Activated CD4-positive, alpha-beta T cell treated with anti-CD3 and anti-CD28 coated beads, Interleukin-2, amount 10 ng/mL, durations not matched to agents 7 days and 5 days (primary cell): ENCODE measurements at regions not wholly inside any gene's neighbourhood (a gene's known extent, or its start where the extent isn't known, plus 50 kb on each side); places are given as distances from the start of the nearest gene placed in this dataset.
"Not testable (repeated sequence)": the region's sequence is repeated elsewhere in the genome, so short reads cannot be mapped to it uniquely, and the experiment has no call there.

Experiments
- CTCF ChIA-PET: fragments of 350-600 bp; sonication (Branson Sonifier 250); formaldehyde crosslinking; loops from one replicate; lab custom pipeline; 2021; ENCODE audit warnings: antibody characterized with exemption; lab: Charles Lee
- POLR2A ChIA-PET: fragments of 350-600 bp; sonication (Branson Sonifier 250); formaldehyde crosslinking; loops from one replicate; lab custom pipeline; 2021; ENCODE audit warnings: antibody characterized with exemption; lab: Charles Lee
- DNase-seq: peaks from one replicate; pipeline ENCODE4 v3.0.0-alpha.2; 2020
- H3K27ac Mint-ChIP-seq: one replicate; pipeline ENCODE4 v1.8.0; 2021; ENCODE audit warnings: mild to moderate bottlenecking, moderate library complexity, mixed read lengths
- H3K27me3 Mint-ChIP-seq: one replicate; pipeline ENCODE4 v1.8.0; 2021; ENCODE audit warnings: mixed read lengths
- H3K36me3 Mint-ChIP-seq: one replicate; pipeline ENCODE4 v1.8.0; 2021; ENCODE audit warnings: low read depth, mixed read lengths
- H3K4me1 Mint-ChIP-seq: one replicate; pipeline ENCODE4 v1.8.0; 2021; ENCODE audit warnings: mixed read lengths
- H3K4me3 Mint-ChIP-seq: one replicate; pipeline ENCODE4 v1.8.0; 2021; ENCODE audit warnings: mild to moderate bottlenecking, moderate library complexity, mixed read lengths
- H3K9me3 Mint-ChIP-seq: one replicate; pipeline ENCODE4 v1.8.0; 2021; ENCODE audit warnings: mixed read lengths

- no peak for DNase-seq
- Mint-ChIP-seq H3K27me3 (no peaks in the 10 kb centered on the region), H3K36me3 (no peaks in the 10 kb centered on the region), H3K9me3 (peaks cover 4% of the 10 kb centered on the region), H3K4me1 (no peaks in the 10 kb centered on the region), H3K27ac (no peak overlapping the region), H3K4me3 (no peak overlapping the region)
- CTCF ChIA-PET: no interaction called here
- POLR2A ChIA-PET: no interaction called here
These were observed 294.6 kb upstream of the PRICKLE1 start for GRCh38 chr12:42884116-42884515.

- no peak for DNase-seq
- CTCF ChIA-PET: no interaction called here
- H3K36me3 Mint-ChIP-seq: no peaks in the 10 kb centered on the region
- no peak overlapping the region for H3K27ac Mint-ChIP-seq
- H3K4me1 Mint-ChIP-seq: no peaks in the 10 kb centered on the region
- H3K9me3 Mint-ChIP-seq: peaks cover 5% of the 10 kb centered on the region
- POLR2A ChIA-PET: no interaction called here
- H3K4me3 Mint-ChIP-seq: no peak overlapping the region
- H3K27me3 Mint-ChIP-seq: no peaks in the 10 kb centered on the region
These were observed 283.9 kb upstream of the PRICKLE1 start for GRCh38 chr12:42873401-42873800.

DNA sequence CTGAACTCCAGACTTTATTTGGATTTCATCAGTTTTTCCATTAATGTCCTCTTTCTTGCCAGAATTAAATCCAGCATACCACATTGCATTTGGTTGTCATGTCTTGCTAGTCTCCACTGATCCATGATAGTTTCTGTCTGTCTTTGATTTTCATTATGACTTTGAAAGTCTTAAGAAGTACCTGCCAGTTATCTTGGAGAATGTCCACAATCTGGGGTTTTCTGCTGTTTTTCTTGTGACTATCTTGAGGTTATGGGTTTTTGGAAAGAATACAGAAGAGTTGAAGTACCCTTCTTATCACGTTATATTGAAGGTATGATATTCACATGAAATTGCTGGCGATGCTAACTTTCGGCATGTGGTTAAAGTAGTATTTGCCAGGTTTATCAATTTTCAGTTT is 282.3 kb upstream of the PRICKLE1 start:
- Mint-ChIP-seq H3K9me3 (no peaks in the 10 kb centered on the region), H3K27ac (no peak overlapping the region), H3K36me3 (no peaks in the 10 kb centered on the region), H3K27me3 (no peaks in the 10 kb centered on the region), H3K4me1 (no peaks in the 10 kb centered on the region), H3K4me3 (no peak overlapping the region)
- CTCF ChIA-PET: no interaction called here
- DNase-seq: no peak
- POLR2A ChIA-PET: no interaction called here

DNA sequence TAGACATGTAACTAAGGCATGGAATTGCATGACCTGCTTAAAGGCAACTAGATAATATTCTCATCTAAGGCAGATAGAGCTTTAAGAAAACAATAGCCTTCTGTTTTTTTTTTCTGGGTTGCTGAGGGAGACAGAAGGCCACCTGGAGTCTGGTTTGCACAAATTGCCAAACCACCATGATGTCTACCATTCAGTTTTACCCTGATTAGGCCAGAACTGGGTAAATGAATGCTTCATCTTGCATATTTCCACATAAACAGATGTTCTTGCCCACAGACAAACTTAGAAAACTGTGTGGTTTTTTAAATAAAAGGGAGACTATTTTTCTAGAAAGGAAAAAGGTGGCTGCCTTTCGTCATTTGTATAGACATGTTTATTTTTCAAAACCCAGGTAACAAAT is 278.7 kb upstream of the PRICKLE1 start:
- CTCF ChIA-PET: no interaction called here
- no peak overlapping the region for H3K4me3 Mint-ChIP-seq
- H3K9me3 Mint-ChIP-seq: peaks cover 2% of the 10 kb centered on the region
- no peaks in the 10 kb centered on the region for H3K4me1 Mint-ChIP-seq
- DNase-seq: no peak
- H3K27ac Mint-ChIP-seq: no peak overlapping the region
- POLR2A ChIA-PET: no interaction called here
- H3K36me3 Mint-ChIP-seq: no peaks in the 10 kb centered on the region
- H3K27me3 Mint-ChIP-seq: no peaks in the 10 kb centered on the region

DNA sequence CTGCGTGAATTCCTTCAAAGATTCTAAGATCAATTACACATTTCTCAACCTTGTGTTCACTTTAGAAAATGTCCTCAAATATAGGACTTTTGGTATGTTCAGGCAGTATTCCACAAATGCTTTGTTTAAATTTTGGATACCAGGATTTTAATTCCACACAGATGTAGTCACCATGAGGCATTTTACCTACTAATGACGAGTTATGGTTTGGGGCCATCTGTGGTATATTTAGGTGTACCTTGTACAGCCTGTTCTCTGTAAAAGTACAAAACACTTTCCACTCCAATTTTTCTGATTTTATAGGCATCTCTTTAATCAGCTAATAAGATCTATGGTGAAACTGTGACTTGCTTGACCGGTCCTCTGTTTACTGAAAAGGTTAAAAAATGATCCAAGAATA is 275.7 kb upstream of the PRICKLE1 start:
- CTCF ChIA-PET: no interaction called here

DNA sequence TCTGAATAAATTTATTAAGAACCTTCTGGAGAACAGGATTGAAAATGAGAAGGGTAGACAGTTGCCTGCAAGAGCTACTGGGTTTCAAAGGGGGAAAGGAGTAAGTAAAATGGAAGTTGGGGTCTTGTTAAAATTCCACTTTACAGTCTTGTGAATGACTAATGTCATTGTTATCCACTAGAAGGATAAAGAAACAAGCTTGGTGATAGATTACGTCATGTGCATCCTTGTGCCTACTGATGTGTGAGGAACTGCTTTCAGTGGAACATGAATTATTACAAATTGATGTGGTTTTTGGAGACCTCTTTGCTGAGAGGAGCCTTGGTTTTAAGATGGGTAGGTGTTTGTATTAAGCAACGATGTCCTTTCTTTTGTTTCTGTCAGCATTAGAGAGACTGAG is 272.5 kb upstream of the PRICKLE1 start:
- Mint-ChIP-seq H3K36me3 (no peaks in the 10 kb centered on the region), H3K27ac (no peak overlapping the region), H3K27me3 (no peaks in the 10 kb centered on the region), H3K4me3 (no peak overlapping the region), H3K9me3 (peaks cover 4% of the 10 kb centered on the region), H3K4me1 (no peaks in the 10 kb centered on the region)
- CTCF ChIA-PET: no interaction called here
- POLR2A ChIA-PET: no interaction called here
- DNase-seq: no peak

More for the DNA sequence above, 275.7 kb upstream of the PRICKLE1 start:
- H3K27me3 Mint-ChIP-seq: no peaks in the 10 kb centered on the region
- DNase-seq: no peak
- no peaks in the 10 kb centered on the region for H3K36me3 Mint-ChIP-seq
- H3K4me1 Mint-ChIP-seq: no peaks in the 10 kb centered on the region
- peaks cover 4% of the 10 kb centered on the region for H3K9me3 Mint-ChIP-seq
- POLR2A ChIA-PET: no interaction called here
- H3K4me3 Mint-ChIP-seq: no peak overlapping the region
- no peak overlapping the region for H3K27ac Mint-ChIP-seq

- H3K9me3 Mint-ChIP-seq, H3K36me3 Mint-ChIP-seq, H3K4me3 Mint-ChIP-seq, H3K4me1 Mint-ChIP-seq, H3K27me3 Mint-ChIP-seq, POLR2A ChIA-PET, CTCF ChIA-PET, DNase-seq, H3K27ac Mint-ChIP-seq: not testable (repeated sequence)
These were observed 270.8 kb upstream of the PRICKLE1 start for GRCh38 chr12:42860331-42860730.

DNA sequence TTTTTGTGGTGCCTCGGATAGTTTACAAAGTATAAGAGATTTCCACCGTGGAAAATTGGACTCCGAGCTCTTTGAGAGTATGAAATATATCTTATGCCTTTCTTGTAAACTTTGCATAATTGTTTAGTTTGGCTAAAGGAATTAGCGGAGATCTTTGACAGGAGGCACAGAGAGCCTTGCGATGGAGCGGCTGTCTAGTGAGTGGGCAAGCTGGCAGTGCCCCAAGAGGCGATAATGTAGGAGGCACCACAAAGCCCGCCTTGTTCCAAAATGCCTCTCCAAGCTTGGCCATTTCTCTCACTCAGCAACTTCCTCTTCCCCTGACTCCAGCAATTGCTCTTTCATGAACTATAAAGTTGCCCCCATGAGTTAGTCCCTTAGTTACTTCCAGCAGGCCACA is 270.1 kb upstream of the PRICKLE1 start:
- no peaks in the 10 kb centered on the region for H3K4me1 Mint-ChIP-seq
- no peak overlapping the region for H3K4me3 Mint-ChIP-seq
- H3K36me3 Mint-ChIP-seq: no peaks in the 10 kb centered on the region
- no peak for DNase-seq
- no peaks in the 10 kb centered on the region for H3K27me3 Mint-ChIP-seq
- ChIA-PET CTCF (no interaction called here), POLR2A (no interaction called here)
- peaks cover 3% of the 10 kb centered on the region for H3K9me3 Mint-ChIP-seq
- H3K27ac Mint-ChIP-seq: no peak overlapping the region

DNA sequence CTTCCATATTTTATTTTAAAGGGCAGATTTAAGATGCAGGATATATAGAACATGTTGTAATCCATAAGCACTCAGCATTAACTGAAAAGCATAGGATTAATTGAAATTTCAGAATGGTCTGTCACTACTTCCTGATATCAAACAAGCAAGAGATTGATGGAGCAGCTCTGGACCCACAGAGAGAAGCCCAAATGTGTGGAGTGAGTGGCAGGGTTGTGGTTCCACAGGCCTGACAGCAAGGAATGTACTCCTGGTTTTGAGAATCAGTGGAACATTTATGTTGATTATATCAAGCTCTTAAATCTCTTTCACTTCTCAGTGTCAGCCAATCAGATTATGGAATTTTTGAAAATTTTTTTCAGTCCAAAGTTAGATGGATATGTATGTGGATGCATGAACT is 267.6 kb upstream of the PRICKLE1 start:
- Mint-ChIP-seq H3K4me3 (no peak overlapping the region), H3K27ac (no peak overlapping the region), H3K9me3 (peaks cover 3% of the 10 kb centered on the region), H3K36me3 (no peaks in the 10 kb centered on the region), H3K27me3 (no peaks in the 10 kb centered on the region), H3K4me1 (no peaks in the 10 kb centered on the region)
- CTCF ChIA-PET: no interaction called here
- no peak for DNase-seq
- POLR2A ChIA-PET: interaction anchor here (0.7 kb wide), 1 partner anchor 122 kb away, joined by 3 read pairs; no protein-coding TSS in a partner anchor

DNA sequence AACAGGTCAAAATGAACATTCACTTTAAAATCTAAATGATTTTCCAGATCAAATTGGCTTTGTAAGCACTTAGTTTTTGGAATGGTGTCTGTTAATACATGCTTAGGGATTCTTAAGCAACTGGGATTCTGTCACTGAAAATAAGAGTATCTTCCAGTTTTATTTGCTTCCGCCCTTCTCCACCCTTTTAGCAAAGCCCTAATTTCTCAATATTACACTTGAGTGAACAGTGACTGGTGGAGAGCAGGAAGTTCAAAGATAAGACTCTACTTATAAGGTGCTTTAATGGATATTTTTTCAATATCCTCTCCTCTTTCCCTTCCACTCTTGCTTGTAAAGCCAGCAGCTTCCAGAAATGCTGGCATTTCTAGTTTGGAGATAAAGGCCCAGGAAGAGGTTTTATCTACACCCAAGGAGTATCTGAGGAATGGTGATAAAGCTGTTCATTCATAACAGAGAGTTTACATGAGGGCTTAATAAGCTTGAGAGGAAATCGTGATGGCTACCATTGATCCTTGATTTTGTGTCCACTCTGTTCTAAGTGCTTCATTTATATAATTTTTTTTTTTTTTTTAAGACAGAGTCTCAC is 265.9 kb upstream of the PRICKLE1 start:
- CTCF ChIA-PET: no interaction called here
- no peaks in the 10 kb centered on the region for H3K9me3 Mint-ChIP-seq
- H3K27me3 Mint-ChIP-seq: no peaks in the 10 kb centered on the region
- H3K4me3 Mint-ChIP-seq: no peak overlapping the region
- H3K36me3 Mint-ChIP-seq: no peaks in the 10 kb centered on the region
- no peak for DNase-seq
- POLR2A ChIA-PET: no interaction called here
- H3K4me1 Mint-ChIP-seq: no peaks in the 10 kb centered on the region
- no peak overlapping the region for H3K27ac Mint-ChIP-seq

- DNase-seq: no peak
- no peaks in the 10 kb centered on the region for H3K27me3 Mint-ChIP-seq
- no peaks in the 10 kb centered on the region for H3K9me3 Mint-ChIP-seq
- H3K4me3 Mint-ChIP-seq: no peak overlapping the region
- no peaks in the 10 kb centered on the region for H3K36me3 Mint-ChIP-seq
- CTCF ChIA-PET: no interaction called here
- POLR2A ChIA-PET: no interaction called here
- no peaks in the 10 kb centered on the region for H3K4me1 Mint-ChIP-seq
- no peak overlapping the region for H3K27ac Mint-ChIP-seq
These were observed 265.3 kb upstream of the PRICKLE1 start for GRCh38 chr12:42854826-42855225.

- DNase-seq: no peak
- Mint-ChIP-seq H3K27ac (no peak overlapping the region), H3K4me3 (no peak overlapping the region), H3K27me3 (no peaks in the 10 kb centered on the region), H3K9me3 (no peaks in the 10 kb centered on the region), H3K36me3 (no peaks in the 10 kb centered on the region), H3K4me1 (no peaks in the 10 kb centered on the region)
- ChIA-PET CTCF (no interaction called here), POLR2A (no interaction called here)
These were observed 264.7 kb upstream of the PRICKLE1 start for GRCh38 chr12:42854208-42854607.

GRCh38 chr12:42853370-42854140 is 264.0 kb upstream of the PRICKLE1 start:
- Mint-ChIP-seq H3K36me3 (no peaks in the 10 kb centered on the region), H3K27me3 (no peaks in the 10 kb centered on the region), H3K4me3 (no peak overlapping the region), H3K9me3 (no peaks in the 10 kb centered on the region), H3K27ac (no peak overlapping the region), H3K4me1 (no peaks in the 10 kb centered on the region)
- POLR2A ChIA-PET: no interaction called here
- no peak for DNase-seq
- CTCF ChIA-PET: no interaction called here

DNA sequence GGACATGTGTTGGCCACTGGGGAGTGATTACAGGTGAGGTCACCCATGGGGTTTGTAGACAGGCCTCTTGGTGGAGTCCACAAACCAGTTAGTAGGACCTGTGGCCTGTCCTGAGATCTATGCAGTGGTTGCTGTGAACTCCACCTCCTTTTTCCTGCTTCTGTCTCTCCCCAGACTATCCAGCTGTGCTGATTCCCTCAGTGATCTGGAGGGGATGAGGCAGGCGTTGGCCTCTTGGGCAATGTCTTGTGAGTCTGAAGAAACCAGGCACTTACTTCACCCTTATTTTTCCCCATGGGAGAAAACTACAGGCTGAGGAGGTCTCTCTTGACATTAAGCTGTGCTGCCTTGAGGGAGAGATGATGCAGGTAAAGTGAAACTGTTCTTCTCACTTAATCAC is 257.2 kb upstream of the PRICKLE1 start:
- DNase-seq: no peak
- CTCF ChIA-PET: no interaction called here
- Mint-ChIP-seq H3K27me3 (no peaks in the 10 kb centered on the region), H3K36me3 (no peaks in the 10 kb centered on the region), H3K4me3 (no peak overlapping the region), H3K27ac (no peak overlapping the region), H3K9me3 (no peaks in the 10 kb centered on the region), H3K4me1 (no peaks in the 10 kb centered on the region)
- POLR2A ChIA-PET: no interaction called here
